Mesendoderm (in vitro differentiated cells): ENCODE measurements at regions not wholly inside any gene's neighbourhood (a gene's known extent, or its start where the extent isn't known, plus 50 kb on each side); places are given as distances from the start of the nearest gene placed in this dataset.

ENCODE experiments used
- DNase-seq: peaks from one replicate; pipeline ENCODE4 v3.0.0; 2013
- H2AK5ac ChIP-seq: 2 replicates; pipeline ENCODE4 v1.6.1; 2013; ENCODE audit warnings: low read length, inconsistent platforms
- H2BK120ac ChIP-seq: 2 replicates; pipeline ENCODE4 v1.6.1; 2013; ENCODE audit warnings: low read depth, mild to moderate bottlenecking, low read length, moderate library complexity, mixed read lengths
- H2BK15ac ChIP-seq: replicated peaks from 2 replicates; pipeline ENCODE4 v1.6.1; 2013; ENCODE audit warnings: low read depth, mild to moderate bottlenecking, moderate library complexity
- H2BK5ac ChIP-seq: 2 replicates; pipeline ENCODE4 v1.6.1; 2013; ENCODE audit warnings: low read length, inconsistent platforms
- H3K18ac ChIP-seq: 2 replicates; pipeline ENCODE4 v1.6.1; 2013; ENCODE audit warnings: mild to moderate bottlenecking, low read length, mixed read lengths
- H3K23ac ChIP-seq: one replicate; pipeline ENCODE4 v1.6.1; 2013; ENCODE audit warnings: low read length
- H3K27ac ChIP-seq: 2 replicates; pipeline ENCODE4 v1.5.1; 2013; ENCODE audit warnings: low read depth, mild to moderate bottlenecking, inconsistent platforms, low read length, moderate library complexity
- H3K27me3 ChIP-seq: 2 replicates; pipeline ENCODE4 v1.6.1; 2013; ENCODE audit warnings: low read length, control low read depth, mild to moderate bottlenecking, inconsistent platforms; ENCODE audit not compliant: insufficient read depth, poor library complexity
- H3K36me3 ChIP-seq: 2 replicates; pipeline ENCODE4 v1.6.1; 2013; ENCODE audit warnings: low read length, inconsistent platforms; ENCODE audit not compliant: control insufficient read depth, insufficient read depth
- H3K4ac ChIP-seq: one replicate; pipeline ENCODE4 v1.6.1; 2013; ENCODE audit warnings: low read depth, mild to moderate bottlenecking, low read length, moderate library complexity
- H3K4me1 ChIP-seq: 2 replicates; pipeline ENCODE4 v1.6.1; 2013; ENCODE audit warnings: low read depth, low read length, inconsistent platforms; ENCODE audit not compliant: control insufficient read depth
- H3K4me2 ChIP-seq: 2 replicates; pipeline ENCODE4 v1.6.1; 2013; ENCODE audit warnings: low read length
- H3K4me3 ChIP-seq: 2 replicates; pipeline ENCODE4 v1.5.1; 2013; ENCODE audit warnings: mild to moderate bottlenecking, low read length
- H3K56ac ChIP-seq: one replicate; pipeline ENCODE4 v1.6.1; 2013; ENCODE audit warnings: low read length
- H3K79me1 ChIP-seq: 2 replicates; pipeline ENCODE4 v1.6.1; 2013; ENCODE audit warnings: low read length, inconsistent platforms
- H3K79me2 ChIP-seq: 2 replicates; pipeline ENCODE4 v1.6.1; 2013; ENCODE audit warnings: mild to moderate bottlenecking, low read length; ENCODE audit not compliant: control insufficient read depth, insufficient read depth
- H3K9ac ChIP-seq: 2 replicates; pipeline ENCODE4 v1.6.1; 2013; ENCODE audit warnings: low read length, inconsistent platforms
- H4K5ac ChIP-seq: one replicate; pipeline ENCODE4 v1.6.1; 2013; ENCODE audit warnings: low read length
- H4K8ac ChIP-seq: one replicate; pipeline ENCODE4 v1.6.1; 2013; ENCODE audit warnings: low read depth, mild to moderate bottlenecking, control low read depth, low read length, moderate library complexity
- WGBS: extraction: QIAGEN DNeasy Blood & Tissue Kit; methylation state at CpG from one replicate; pipeline ENCODE4 v1.1.7; 2013; ENCODE audit warnings: low lambda C conversion rate, missing lambda C conversion rate; ENCODE audit not compliant: insufficient coverage; ENCODE audit errors: extremely low coverage; 5-methylcytosine and 5-hydroxymethylcytosine counted together

DNA sequence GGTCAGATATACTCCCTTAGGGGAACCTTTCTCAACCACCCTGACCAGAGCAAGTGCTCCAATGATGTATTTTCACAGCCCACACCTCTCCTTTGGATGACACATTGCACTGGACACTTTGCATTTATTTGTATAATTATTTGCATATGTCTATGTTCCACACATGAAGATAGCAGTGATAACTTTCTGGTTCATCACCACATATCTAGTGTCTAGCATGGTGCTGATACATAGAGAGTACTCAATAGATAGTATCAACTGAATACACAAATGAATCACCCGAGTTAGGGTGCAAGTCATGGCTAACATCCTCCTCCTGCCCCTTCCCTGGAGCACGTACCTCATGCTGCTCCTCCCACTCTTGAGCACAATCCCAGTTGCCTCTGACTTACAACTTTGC lies 617.6 kb downstream of the EBF1 start:
- H3K4me2 ChIP-seq: no peak overlapping the region
- no peak overlapping the region for H3K4ac ChIP-seq
- H3K4me3 ChIP-seq: no peak overlapping the region
- no peak overlapping the region for H2AK5ac ChIP-seq
- no peak overlapping the region for H4K8ac ChIP-seq
- DNase-seq: no peak
- no CpG with 5 or more reads among the region's 2 CpGs for WGBS
- no peaks in the 10 kb centered on the region for H3K27me3 ChIP-seq
- no peaks in the 10 kb centered on the region for H3K36me3 ChIP-seq
- no peak overlapping the region for H3K18ac ChIP-seq
- H2BK5ac ChIP-seq: no peak overlapping the region
- H2BK120ac ChIP-seq: no peak overlapping the region
- no peaks in the 10 kb centered on the region for H3K79me1 ChIP-seq
- no peak overlapping the region for H3K27ac ChIP-seq
- H2BK15ac ChIP-seq: no peak overlapping the region
- no peaks in the 10 kb centered on the region for H3K79me2 ChIP-seq
- H3K4me1 ChIP-seq: no peaks in the 10 kb centered on the region
- no peak overlapping the region for H3K23ac ChIP-seq
- no peak overlapping the region for H3K9ac ChIP-seq
- no peak overlapping the region for H4K5ac ChIP-seq
- H3K56ac ChIP-seq: no peak overlapping the region

DNA sequence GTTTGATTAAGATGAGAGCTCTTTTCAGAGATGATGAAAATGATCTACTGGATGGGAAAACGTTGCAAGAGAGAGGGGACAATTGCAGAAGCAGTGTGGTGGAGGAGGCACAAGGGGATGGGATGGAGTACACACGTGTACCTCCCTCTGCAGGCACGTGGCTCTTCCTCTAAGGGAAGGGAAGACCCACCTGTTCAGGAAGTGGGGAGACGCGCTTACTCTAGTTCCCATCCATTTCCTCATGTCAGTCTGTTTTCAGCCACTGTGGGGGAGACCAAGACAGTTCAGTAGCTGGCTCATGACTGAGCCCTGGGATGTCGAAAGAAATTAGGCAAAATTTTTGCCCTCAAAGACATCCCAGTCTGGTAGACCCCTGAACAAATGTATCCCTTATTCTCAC lies 619.2 kb upstream of the CLINT1 start:
- Histone ChIP-seq H3K4ac (no peak overlapping the region), H3K23ac (no peak overlapping the region), H3K4me2 (no peak overlapping the region), H3K79me1 (no peaks in the 10 kb centered on the region), H2BK5ac (no peak overlapping the region), H3K27me3 (no peaks in the 10 kb centered on the region), H2AK5ac (no peak overlapping the region), H2BK120ac (no peak overlapping the region), H4K8ac (no peak overlapping the region), H3K4me3 (no peak overlapping the region), H3K9ac (no peak overlapping the region), H2BK15ac (no peak overlapping the region), H3K4me1 (no peaks in the 10 kb centered on the region), H3K18ac (no peak overlapping the region), H4K5ac (no peak overlapping the region), H3K36me3 (no peaks in the 10 kb centered on the region), H3K79me2 (no peaks in the 10 kb centered on the region), H3K56ac (no peak overlapping the region), H3K27ac (no peak overlapping the region)
- WGBS: no CpG with 5 or more reads among the region's 6 CpGs
- no peak for DNase-seq

DNA sequence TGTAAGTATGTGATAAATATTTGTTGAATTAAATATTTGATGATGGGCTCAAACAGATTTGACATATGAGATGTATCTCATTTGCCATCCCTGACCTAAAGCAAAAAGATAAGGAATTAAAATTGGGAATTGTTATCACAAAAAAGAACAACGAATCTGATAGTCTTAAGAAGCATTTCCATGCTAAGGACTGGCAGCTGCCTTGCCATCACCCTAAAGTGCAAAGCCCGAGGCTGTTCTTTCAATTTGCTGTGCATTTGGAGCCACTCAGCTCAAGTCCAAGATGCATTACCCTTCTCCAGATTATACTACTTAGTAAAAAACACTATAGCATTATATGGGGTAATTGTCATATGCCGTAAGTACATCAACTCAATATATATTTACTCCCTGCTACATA lies 618.3 kb upstream of the CLINT1 start:
- Histone ChIP-seq H3K79me2 (no peaks in the 10 kb centered on the region), H3K9ac (no peak overlapping the region), H3K56ac (no peak overlapping the region), H2BK15ac (no peak overlapping the region), H3K79me1 (no peaks in the 10 kb centered on the region), H3K27me3 (no peaks in the 10 kb centered on the region), H3K18ac (no peak overlapping the region), H3K23ac (no peak overlapping the region), H2BK5ac (no peak overlapping the region), H2BK120ac (no peak overlapping the region), H4K8ac (no peak overlapping the region), H3K4me3 (no peak overlapping the region), H2AK5ac (no peak overlapping the region), H4K5ac (no peak overlapping the region), H3K36me3 (no peaks in the 10 kb centered on the region), H3K4me1 (no peaks in the 10 kb centered on the region), H3K27ac (no peak overlapping the region), H3K4me2 (no peak overlapping the region), H3K4ac (no peak overlapping the region)
- no peak for DNase-seq
- WGBS: no CpG with 5 or more reads among the region's 3 CpGs

DNA sequence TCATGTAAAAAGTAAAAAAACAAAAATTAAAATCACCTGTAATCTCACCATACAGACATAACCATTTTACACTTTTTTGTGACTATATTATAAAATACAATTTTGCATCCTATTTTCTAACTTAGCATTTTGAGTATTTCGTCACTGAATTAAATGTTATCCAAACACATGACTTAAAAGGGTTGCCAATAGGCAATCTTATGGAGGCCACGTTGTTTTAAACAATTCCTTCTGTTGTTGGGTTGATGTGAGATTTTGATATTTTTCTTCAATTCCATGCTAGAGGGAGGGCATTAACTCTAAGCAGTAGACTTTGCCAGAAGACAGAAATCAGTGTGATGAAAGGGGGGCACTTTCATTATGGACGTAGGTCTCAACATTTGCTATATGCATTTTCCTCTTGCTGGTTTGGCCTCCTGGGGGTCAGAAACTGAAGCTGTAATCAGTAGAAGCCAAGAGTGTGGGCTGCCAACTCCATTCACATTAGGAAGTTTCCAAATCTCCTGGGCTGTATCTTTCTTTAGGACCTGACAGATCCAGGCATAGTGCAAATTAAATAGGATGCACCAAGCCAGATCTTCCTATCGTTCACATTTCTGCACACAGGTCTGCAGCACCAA lies 614.2 kb upstream of the CLINT1 start:
- Histone ChIP-seq H3K9ac (no peak overlapping the region), H3K27me3 (no peaks in the 10 kb centered on the region), H3K18ac (no peak overlapping the region), H4K8ac (no peak overlapping the region), H3K79me1 (no peaks in the 10 kb centered on the region), H2BK5ac (no peak overlapping the region), H2BK120ac (no peak overlapping the region), H3K27ac (no peak overlapping the region), H3K4ac (no peak overlapping the region), H3K4me2 (no peak overlapping the region), H3K56ac (no peak overlapping the region), H3K4me3 (no peak overlapping the region), H3K23ac (no peak overlapping the region), H2AK5ac (no peak overlapping the region), H4K5ac (no peak overlapping the region), H3K79me2 (no peaks in the 10 kb centered on the region), H3K36me3 (no peaks in the 10 kb centered on the region), H2BK15ac (no peak overlapping the region), H3K4me1 (no peaks in the 10 kb centered on the region)
- DNase-seq: no peak
- no CpG with 5 or more reads among the region's 4 CpGs for WGBS

DNA sequence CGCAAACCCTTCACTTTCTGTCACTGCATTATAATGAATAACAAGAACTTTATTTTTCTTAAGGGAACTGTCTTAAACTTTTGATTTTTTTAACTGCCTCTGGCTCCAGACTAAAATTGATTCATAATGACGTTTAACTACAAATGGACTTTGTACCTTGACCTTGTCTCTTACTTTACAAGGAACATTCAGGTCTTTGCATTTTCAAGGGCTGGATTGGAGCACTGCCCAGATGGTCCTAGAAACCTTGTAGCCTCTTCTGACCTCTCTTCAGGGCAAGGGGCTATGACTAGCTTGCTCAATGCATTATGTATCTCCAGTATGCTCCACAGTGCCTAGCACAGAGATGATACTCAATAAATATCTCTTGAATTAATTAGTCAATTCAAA lies 612.6 kb upstream of the CLINT1 start:
- Histone ChIP-seq H3K27me3 (no peaks in the 10 kb centered on the region), H2BK120ac (no peak overlapping the region), H3K27ac (no peak overlapping the region), H3K4ac (no peak overlapping the region), H4K8ac (no peak overlapping the region), H3K23ac (no peak overlapping the region), H3K79me1 (no peaks in the 10 kb centered on the region), H2BK5ac (no peak overlapping the region), H3K18ac (no peak overlapping the region), H3K56ac (no peak overlapping the region), H3K79me2 (no peaks in the 10 kb centered on the region), H4K5ac (no peak overlapping the region), H2AK5ac (no peak overlapping the region), H3K4me3 (no peak overlapping the region), H3K9ac (no peak overlapping the region), H3K36me3 (no peaks in the 10 kb centered on the region), H2BK15ac (no peak overlapping the region), H3K4me1 (no peaks in the 10 kb centered on the region), H3K4me2 (no peak overlapping the region)
- DNase-seq: no peak
- no CpG with 5 or more reads among the region's 2 CpGs for WGBS

DNA sequence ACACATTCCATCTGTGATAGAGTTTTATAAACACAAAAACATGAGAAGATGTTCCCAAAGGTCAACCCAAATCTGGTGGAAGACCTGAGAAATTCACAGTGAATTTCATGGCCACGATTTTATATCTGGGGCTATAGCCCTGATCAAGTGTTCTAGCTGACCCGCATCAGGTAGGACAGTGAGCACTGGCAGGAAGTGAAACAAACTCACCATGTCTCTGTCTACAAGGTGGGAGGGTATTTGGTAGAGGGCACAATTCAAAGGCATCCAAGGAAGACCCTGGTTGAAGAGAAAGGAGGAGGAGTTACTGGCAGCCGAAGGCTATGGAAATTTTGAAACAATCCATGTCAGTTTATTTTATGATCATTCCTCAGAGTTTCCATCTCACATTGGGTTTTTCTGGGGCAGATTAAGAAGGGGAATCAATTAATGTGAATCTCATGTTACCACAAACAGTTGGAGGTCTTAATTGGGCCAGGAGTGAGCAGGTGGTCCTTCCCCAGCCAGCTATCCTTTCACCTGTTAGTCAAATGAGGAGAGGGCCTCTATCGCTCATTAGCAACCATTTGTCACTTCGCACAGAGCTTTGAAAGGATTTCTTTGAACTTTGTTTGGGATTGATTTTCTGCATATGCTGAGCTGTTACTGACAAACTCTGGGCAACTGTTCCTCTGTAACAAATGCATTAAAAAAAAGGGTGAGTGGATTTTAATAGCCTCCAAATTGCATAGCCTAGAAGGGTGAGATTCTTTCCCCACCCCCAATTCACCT lies 612.0 kb upstream of the CLINT1 start:
- Histone ChIP-seq H2BK120ac (no peak overlapping the region), H3K18ac (no peak overlapping the region), H3K4ac (no peak overlapping the region), H2AK5ac (no peak overlapping the region), H3K4me1 (no peaks in the 10 kb centered on the region), H2BK5ac (no peak overlapping the region), H3K4me3 (no peak overlapping the region), H3K9ac (no peak overlapping the region), H3K79me1 (no peaks in the 10 kb centered on the region), H3K23ac (no peak overlapping the region), H2BK15ac (no peak overlapping the region), H4K5ac (no peak overlapping the region), H3K79me2 (no peaks in the 10 kb centered on the region), H3K56ac (no peak overlapping the region), H4K8ac (no peak overlapping the region), H3K27me3 (no peaks in the 10 kb centered on the region), H3K27ac (no peak overlapping the region), H3K4me2 (no peak overlapping the region), H3K36me3 (no peaks in the 10 kb centered on the region)
- no CpG with 5 or more reads among the region's 5 CpGs for WGBS
- DNase-seq: no peak
